ENCODE measurements at regions not wholly inside any gene's neighbourhood (a gene's known extent, or its start where the extent isn't known, plus 50 kb on each side); places are given as distances from the start of the nearest gene placed in this dataset.

DNA sequence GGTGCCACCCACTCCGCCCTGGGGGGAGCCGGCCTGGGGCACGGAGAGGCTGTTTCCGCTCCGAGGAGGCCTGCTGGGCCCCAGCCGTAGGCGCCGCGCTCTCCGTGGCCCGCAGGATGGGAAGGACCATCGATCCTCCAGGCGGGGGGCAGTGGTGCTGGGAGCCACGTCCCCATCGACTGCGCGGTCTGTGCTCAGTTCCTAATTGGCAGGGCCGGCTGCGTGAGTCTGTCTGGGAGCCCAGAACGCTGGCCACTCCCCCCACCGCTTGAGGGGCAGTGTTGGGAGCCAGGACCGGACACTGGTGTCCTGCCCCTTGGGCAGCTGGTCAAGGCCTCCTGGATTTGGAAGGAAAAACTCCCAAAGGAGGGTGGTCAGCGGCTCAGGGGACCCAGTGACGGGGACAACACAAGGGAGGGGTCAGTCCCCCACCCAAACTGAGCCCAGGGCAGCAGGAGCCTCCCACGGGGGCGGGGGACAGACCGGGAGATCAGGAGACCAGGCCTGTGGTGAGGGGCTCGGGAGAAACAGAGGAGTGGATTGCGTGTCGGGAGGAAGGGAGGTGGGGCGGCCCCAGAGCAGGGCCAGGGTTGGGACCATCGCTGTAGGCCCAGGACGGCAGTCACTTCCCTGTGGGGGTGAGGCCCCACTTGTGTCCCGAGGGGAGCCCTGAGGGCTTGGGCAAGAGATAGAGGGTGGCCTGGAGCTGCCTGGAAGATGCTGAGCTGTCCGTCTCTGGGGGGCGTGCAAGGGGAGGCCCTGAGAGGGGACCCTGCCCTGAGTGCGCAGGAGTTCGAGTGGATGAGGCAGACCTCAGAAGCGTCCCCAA is 89.0 kb downstream of the UNCX start:
- no peaks in the 10 kb centered on the region for H3K36me3 ChIP-seq
- DNase-seq = peak in 1 of 4 donors; percentile 58
- H3K4me3 ChIP-seq = no peak overlapping the region
- H3K9me3 ChIP-seq = no peaks in the 10 kb centered on the region
- TF ChIP-seq, protein P1, sequence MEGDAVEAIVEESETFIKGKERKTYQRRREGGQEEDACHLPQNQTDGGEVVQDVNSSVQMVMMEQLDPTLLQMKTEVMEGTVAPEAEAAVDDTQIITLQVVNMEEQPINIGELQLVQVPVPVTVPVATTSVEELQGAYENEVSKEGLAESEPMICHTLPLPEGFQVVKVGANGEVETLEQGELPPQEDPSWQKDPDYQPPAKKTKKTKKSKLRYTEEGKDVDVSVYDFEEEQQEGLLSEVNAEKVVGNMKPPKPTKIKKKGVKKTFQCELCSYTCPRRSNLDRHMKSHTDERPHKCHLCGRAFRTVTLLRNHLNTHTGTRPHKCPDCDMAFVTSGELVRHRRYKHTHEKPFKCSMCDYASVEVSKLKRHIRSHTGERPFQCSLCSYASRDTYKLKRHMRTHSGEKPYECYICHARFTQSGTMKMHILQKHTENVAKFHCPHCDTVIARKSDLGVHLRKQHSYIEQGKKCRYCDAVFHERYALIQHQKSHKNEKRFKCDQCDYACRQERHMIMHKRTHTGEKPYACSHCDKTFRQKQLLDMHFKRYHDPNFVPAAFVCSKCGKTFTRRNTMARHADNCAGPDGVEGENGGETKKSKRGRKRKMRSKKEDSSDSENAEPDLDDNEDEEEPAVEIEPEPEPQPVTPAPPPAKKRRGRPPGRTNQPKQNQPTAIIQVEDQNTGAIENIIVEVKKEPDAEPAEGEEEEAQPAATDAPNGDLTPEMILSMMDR (IDR thresholded peaks at IDR 0.05) = no peak
- H3K27me3 ChIP-seq = peaks cover 9 to 78% of the 10 kb centered on the region in 2 donors
- intact Hi-C loops (cut with DNase I) = no loop called here
- H3K4me1 ChIP-seq = no peaks in the 10 kb centered on the region
- ATAC-seq = no peak
- H3K27ac ChIP-seq = no peak overlapping the region

DNA sequence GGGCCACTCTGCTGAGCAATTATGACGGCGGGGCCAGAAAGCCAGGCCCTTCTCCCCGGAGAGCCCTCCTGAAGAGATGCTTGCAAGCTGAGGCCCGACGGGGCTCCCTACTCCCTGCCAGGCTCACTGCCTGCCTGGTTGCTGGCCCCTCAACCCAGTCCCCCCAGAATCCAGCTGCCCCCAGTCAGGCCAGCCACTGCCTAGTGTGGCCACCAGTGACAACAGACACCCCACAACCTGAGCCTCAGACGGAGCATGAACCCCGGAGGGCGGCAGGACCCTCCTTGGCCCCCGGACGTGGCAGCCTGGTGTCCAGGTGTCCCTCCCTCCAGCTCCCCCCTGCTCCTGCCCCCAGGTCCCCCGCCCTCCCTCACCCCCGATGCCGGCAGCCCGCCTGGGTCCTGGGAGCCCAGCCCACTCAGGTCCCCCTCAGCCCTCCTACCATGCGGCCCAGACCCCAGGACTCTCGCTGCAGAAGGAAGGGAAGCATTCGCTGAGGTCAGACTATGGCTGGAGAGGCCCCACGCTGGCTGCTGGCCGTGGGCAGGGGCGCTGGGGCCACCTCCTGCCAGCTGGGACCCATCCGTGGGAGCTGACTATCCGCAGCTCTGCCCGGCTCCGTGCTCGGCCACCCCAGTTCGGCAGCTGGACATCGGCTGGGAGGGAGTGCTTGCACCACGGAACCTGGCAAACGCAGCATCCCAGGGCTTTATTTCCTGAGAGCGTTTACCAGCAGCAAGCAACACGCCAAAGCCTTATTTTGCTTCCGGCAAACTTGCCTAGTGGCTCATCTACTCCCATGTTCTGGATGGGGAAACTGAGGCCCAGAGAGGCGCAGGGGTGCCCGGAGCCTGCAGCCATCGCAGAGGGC is 89.8 kb downstream of the UNCX start:
- Histone ChIP-seq H3K4me1 (no peaks in the 10 kb centered on the region), H3K27ac (no peak overlapping the region), H3K36me3 (no peaks in the 10 kb centered on the region), H3K9me3 (no peaks in the 10 kb centered on the region), H3K4me3 (no peak overlapping the region), H3K27me3 (peaks cover 9 to 77% of the 10 kb centered on the region in 2 donors)
- no peak for ATAC-seq
- intact Hi-C loops (cut with DNase I) = no loop called here
- DNase-seq = peak in 2 of 4 donors; percentile 20 to 56
- TF ChIP-seq, protein P1 (IDR thresholded peaks at IDR 0.05) = no peak

DNA sequence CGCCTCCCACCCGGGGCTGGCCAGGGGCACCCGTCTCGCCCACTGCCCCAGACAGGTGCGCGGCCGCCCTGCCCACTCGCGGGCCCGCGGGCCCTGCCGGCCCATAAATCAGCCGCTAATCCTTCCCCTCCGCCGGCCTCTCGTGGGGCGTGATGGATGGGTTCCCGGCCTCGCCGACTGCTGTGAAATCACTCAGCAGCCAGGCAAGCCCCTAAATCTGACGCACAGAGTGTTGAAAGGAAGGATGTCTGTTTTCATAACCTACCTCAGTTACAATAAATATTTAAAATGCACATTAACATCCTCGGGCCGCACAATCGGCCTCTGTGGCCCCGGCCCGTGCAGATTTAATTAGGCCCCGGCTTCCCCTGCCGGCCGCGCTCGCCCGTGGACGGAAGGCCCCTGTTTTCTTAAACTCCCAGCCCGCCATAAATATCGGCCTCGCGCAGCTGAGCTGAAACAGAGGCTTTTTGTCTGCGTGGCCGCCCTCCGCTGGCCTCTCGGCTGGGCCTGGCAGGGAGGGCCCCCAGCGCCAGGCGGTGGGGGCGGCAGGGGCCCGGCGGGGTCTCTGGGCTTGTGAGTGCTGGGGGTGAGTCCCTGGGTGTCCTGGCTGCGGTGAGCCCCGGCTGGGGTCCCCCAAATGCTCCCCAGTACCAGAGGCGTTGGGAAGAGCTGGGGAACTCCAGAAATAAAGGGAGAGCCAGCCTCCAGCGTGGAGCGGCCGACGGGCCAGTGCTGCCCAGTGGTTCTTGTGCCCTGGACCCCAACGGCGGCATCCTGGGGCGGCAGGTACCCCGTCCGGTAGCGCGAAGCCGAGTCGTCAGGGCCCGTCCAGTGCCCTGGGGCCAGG is 90.7 kb downstream of the UNCX start:
- peaks cover 9 to 67% of the 10 kb centered on the region in 2 donors for H3K27me3 ChIP-seq

DNA sequence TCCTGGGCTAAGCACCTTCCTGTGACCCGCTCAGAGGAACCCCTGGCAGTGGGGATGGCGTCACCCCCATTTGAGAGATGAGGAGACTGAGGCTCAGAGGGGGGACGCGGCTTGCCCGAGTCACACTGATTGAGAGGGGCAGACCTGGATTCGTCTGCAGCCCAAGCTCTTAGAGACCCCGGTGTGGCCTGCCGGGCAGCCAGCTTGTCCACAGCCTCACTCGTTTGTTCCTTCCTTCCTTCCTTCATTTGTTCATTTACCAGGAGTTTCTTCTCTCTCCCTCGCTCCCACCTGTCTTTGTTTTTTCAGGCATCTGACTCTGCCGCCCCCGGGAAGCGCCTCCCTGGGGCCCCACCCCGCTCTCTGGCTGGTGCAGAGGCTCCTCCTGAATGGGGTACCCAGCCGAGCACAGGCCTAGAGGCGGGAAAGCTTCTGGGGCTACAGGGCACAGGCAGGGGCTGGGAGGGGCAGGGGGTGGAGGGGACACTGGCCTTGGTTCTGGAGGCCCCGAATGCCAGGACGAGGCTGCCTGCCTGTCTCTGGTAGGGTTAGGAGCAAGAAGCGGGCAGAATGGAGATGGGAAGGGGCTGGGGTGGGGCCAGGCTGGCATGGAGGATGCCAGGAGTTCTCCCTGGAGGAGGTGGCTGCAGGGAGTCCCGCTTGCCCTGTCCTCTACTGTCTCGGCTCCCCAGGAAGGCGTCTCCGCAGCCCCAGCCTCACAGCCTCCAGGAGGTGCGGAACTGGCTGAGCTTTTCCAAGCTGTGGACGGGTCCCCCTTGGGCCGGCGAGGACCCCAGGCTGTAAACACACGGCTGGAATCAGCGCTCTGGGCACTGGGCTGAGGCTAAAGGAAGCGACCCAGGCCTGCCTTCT is 91.6 kb downstream of the UNCX start:
- H3K9me3 ChIP-seq = no peaks in the 10 kb centered on the region
- intact Hi-C loops (cut with DNase I) = no loop called here

More for the DNA sequence above, 90.7 kb downstream of the UNCX start:
- intact Hi-C loops (cut with DNase I) = no loop called here
- H3K4me1 ChIP-seq = no peaks in the 10 kb centered on the region
- TF ChIP-seq, protein P1 (IDR thresholded peaks at IDR 0.05) = no peak
- H3K9me3 ChIP-seq = no peaks in the 10 kb centered on the region
- H3K27ac ChIP-seq = no peak overlapping the region
- no peaks in the 10 kb centered on the region for H3K36me3 ChIP-seq
- DNase-seq = peak in 1 of 4 donors; percentile 74
- no peak for ATAC-seq
- no peak overlapping the region for H3K4me3 ChIP-seq

More for the DNA sequence above, 91.6 kb downstream of the UNCX start:
- TF ChIP-seq, protein P1 (IDR thresholded peaks at IDR 0.05) = no peak
- DNase-seq (peak in 1 of 4 donors; percentile 56), ATAC-seq (no peak)
- Histone ChIP-seq H3K27ac (no peak overlapping the region), H3K4me3 (no peak overlapping the region), H3K4me1 (no peaks in the 10 kb centered on the region), H3K36me3 (no peaks in the 10 kb centered on the region), H3K27me3 (peaks cover 9 to 66% of the 10 kb centered on the region in 2 donors)
